Body of pancreas (tissue), 4 donors: ENCODE measurements at regions not wholly inside any gene's neighbourhood (a gene's known extent, or its start where the extent isn't known, plus 50 kb on each side); places are given as distances from the start of the nearest gene placed in this dataset.

Experiments
- POLR2A ChIP-seq, 3 donors: fragments of 450-650 bp; IDR thresholded peaks; one replicate each; pipeline ENCODE4 v1.6.1; 2016; ENCODE audit warnings: antibody characterized with exemption in 3 of 3, mild to moderate bottlenecking in 2 of 3
- TF ChIP-seq, protein P1 (sequence below), 7 experiments: fragments of 450-650 bp in 4 of 7; fragments of 200-600 bp in 3 of 7; sonication (generic) in 3 of 7; IDR thresholded peaks; one replicate each; pipeline ENCODE4 v1.5.1; 2016 to 2019; ENCODE audit warnings: antibody characterized with exemption in 7 of 7

DNA sequence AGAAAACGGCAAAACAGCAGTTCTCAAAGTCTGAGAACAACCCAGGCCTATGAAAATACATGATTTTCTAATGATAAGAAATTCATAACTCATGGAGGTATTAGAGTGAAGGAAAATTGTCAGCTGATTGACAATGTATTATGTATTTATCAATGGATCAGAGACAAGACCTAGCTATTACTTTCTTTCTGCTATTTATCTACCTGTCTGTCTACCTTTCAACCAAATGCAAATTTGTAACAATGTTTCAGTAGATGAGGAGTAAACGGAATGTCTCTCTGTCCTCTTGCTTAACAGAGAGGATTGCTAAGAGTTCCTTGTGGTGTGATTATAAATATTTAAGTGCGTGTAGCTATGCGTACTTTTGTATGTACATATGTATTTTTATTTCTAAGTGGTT, 568.7 kb upstream of the RGS18 start:
- TF ChIP-seq, protein P1, sequence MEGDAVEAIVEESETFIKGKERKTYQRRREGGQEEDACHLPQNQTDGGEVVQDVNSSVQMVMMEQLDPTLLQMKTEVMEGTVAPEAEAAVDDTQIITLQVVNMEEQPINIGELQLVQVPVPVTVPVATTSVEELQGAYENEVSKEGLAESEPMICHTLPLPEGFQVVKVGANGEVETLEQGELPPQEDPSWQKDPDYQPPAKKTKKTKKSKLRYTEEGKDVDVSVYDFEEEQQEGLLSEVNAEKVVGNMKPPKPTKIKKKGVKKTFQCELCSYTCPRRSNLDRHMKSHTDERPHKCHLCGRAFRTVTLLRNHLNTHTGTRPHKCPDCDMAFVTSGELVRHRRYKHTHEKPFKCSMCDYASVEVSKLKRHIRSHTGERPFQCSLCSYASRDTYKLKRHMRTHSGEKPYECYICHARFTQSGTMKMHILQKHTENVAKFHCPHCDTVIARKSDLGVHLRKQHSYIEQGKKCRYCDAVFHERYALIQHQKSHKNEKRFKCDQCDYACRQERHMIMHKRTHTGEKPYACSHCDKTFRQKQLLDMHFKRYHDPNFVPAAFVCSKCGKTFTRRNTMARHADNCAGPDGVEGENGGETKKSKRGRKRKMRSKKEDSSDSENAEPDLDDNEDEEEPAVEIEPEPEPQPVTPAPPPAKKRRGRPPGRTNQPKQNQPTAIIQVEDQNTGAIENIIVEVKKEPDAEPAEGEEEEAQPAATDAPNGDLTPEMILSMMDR (IDR thresholded peaks at IDR 0.05), result no peak
- TF ChIP-seq POLR2A (IDR thresholded peaks at IDR 0.05), result no peak
